Breast epithelium (tissue), 4 donors: ENCODE measurements at regions not wholly inside any gene's neighbourhood (a gene's known extent, or its start where the extent isn't known, plus 50 kb on each side); places are given as distances from the start of the nearest gene placed in this dataset.

Experiments used
- DNase-seq, 2 donors: peaks; one replicate each; pipeline ENCODE4 v3.0.0-alpha.2; 2019; ENCODE audit warnings: low spot score in 2 of 2
- H3K27ac ChIP-seq, 2 donors: fragments of 200-600 bp; sonication (generic) in 1 of 2; one replicate each; pipeline ENCODE4 v1.5.1; 2016 to 2019; ENCODE audit warnings: mild to moderate bottlenecking in 1 of 2
- H3K27me3 ChIP-seq, 2 donors: fragments of 200-600 bp; sonication (generic) in 1 of 2; one replicate each; pipeline versions ENCODE4 v1.5.1 to v1.6.0; 2017 to 2019; ENCODE audit warnings: control low read depth in 1 of 2, mild to moderate bottlenecking in 1 of 2
- H3K36me3 ChIP-seq: fragments of 200-600 bp; one replicate; pipeline ENCODE4 v1.5.1; 2019
- H3K4me1 ChIP-seq, 2 donors: fragments of 200-600 bp; sonication (generic); one replicate each; pipeline ENCODE4 v1.5.1; 2016 to 2019; ENCODE audit warnings: control low read depth in 1 of 2
- H3K4me3 ChIP-seq, 3 donors: fragments of 200-600 bp; sonication (generic); 1 replicate in 2 of 3; 2 replicates in 1 of 3; pipeline ENCODE4 v1.5.1; 2016 to 2019; ENCODE audit warnings: mild to moderate bottlenecking in 3 of 3, moderate library complexity in 2 of 3
- H3K9me3 ChIP-seq, 2 donors: fragments of 200-600 bp; sonication (generic) in 1 of 2; one replicate each; pipeline ENCODE4 v1.5.1; 2016 to 2019; ENCODE audit warnings: control low read depth in 1 of 2
- CTCF ChIP-seq, 3 donors: fragments of 450-650 bp; IDR thresholded peaks; one replicate each; pipeline ENCODE4 v1.5.1; 2016 to 2017; ENCODE audit warnings: antibody characterized with exemption in 3 of 3, mild to moderate bottlenecking in 3 of 3, moderate library complexity in 3 of 3
- POLR2A ChIP-seq: fragments of 450-650 bp; IDR thresholded peaks from one replicate; pipeline ENCODE4 v1.6.1; 2016; ENCODE audit warnings: antibody characterized with exemption, mild to moderate bottlenecking, moderate library complexity
- POLR2AphosphoS5 ChIP-seq, 3 donors: sonication (generic); formaldehyde crosslinking; IDR thresholded peaks; one replicate each; pipeline ENCODE4 v1.6.1; 2017; ENCODE audit warnings: antibody characterized with exemption in 3 of 3
- intact Hi-C: fragments of 100-400 bp; cut with DNase I; formaldehyde crosslinking; loops from one replicate; pipeline ENCODE4 v1.15.1; 2023; ENCODE audit warnings: low total_unique reads

GRCh38 chr7:133197972-133198544, 54.8 kb upstream of the EXOC4 start:
- intact Hi-C loops: no loop called here
- H3K27me3 ChIP-seq: no peaks in the 10 kb centered on the region
- TF ChIP-seq POLR2A (no peak), POLR2AphosphoS5 (IDR thresholded peaks at IDR 0.05) (no peak), CTCF (IDR thresholded peaks at IDR 0.05) (no peak)
- H3K36me3 ChIP-seq: no peaks in the 10 kb centered on the region
- no peak for DNase-seq
- H3K4me3 ChIP-seq: no peak overlapping the region
- H3K27ac ChIP-seq: no peak overlapping the region
- H3K4me1 ChIP-seq: no peaks in the 10 kb centered on the region
- no peaks in the 10 kb centered on the region for H3K9me3 ChIP-seq

GRCh38 chr7:133199831-133200230, 53.0 kb upstream of the EXOC4 start:
- Histone ChIP-seq H3K27ac (no peak overlapping the region), H3K27me3 (no peaks in the 10 kb centered on the region), H3K9me3 (no peaks in the 10 kb centered on the region), H3K4me3 (no peak overlapping the region), H3K4me1 (no peaks in the 10 kb centered on the region), H3K36me3 (no peaks in the 10 kb centered on the region)
- no peak for DNase-seq
- intact Hi-C loops: no loop called here
- TF ChIP-seq POLR2A (no peak), POLR2AphosphoS5 (IDR thresholded peaks at IDR 0.05) (no peak), CTCF (IDR thresholded peaks at IDR 0.05) (no peak)

GRCh38 chr7:133201470-133201869, 51.4 kb upstream of the EXOC4 start:
- no peak overlapping the region for H3K4me3 ChIP-seq
- H3K36me3 ChIP-seq: no peaks in the 10 kb centered on the region
- DNase-seq: no peak
- TF ChIP-seq POLR2AphosphoS5 (IDR thresholded peaks at IDR 0.05) (no peak), CTCF (IDR thresholded peaks at IDR 0.05) (no peak), POLR2A (no peak)
- no peaks in the 10 kb centered on the region for H3K9me3 ChIP-seq
- no peak overlapping the region for H3K27ac ChIP-seq
- no peaks in the 10 kb centered on the region for H3K4me1 ChIP-seq
- no peaks in the 10 kb centered on the region for H3K27me3 ChIP-seq
- intact Hi-C loops: no loop called here

- Histone ChIP-seq H3K4me3 (no peak overlapping the region), H3K27me3 (no peaks in the 10 kb centered on the region), H3K9me3 (no peaks in the 10 kb centered on the region), H3K36me3 (no peaks in the 10 kb centered on the region), H3K4me1 (no peaks in the 10 kb centered on the region), H3K27ac (no peak overlapping the region)
- no peak for DNase-seq
- no peak for TF ChIP-seq CTCF (IDR thresholded peaks at IDR 0.05)
- TF ChIP-seq POLR2AphosphoS5 (IDR thresholded peaks at IDR 0.05): no peak
- no peak for TF ChIP-seq POLR2A
- intact Hi-C loops: no loop called here
Measured at GRCh38 chr7:133202942-133203341, 49.9 kb upstream of the EXOC4 start.
